H1 (cell line): ENCODE measurements at regions not wholly inside any gene's neighbourhood (a gene's known extent, or its start where the extent isn't known, plus 50 kb on each side); places are given as distances from the start of the nearest gene placed in this dataset.

Experiments used
- CTCF ChIA-PET: fragments of 300-600 bp; sonication (Branson Sonifier 250); formaldehyde crosslinking; loops from one replicate; lab custom pipeline; 2021; ENCODE audit not compliant: partially characterized antibody; lab: Charles Lee
- POLR2A ChIA-PET: fragments of 300-600 bp; sonication (Branson Sonifier 250); formaldehyde crosslinking; loops from one replicate; lab custom pipeline; 2021; ENCODE audit warnings: inconsistent platforms; ENCODE audit not compliant: partially characterized antibody; lab: Charles Lee
- DNase-seq, 2 experiments: peaks; one replicate each; pipeline versions ENCODE4 v3.0.0 to v3.0.0-alpha.2; 2010 to 2022; ENCODE audit warnings: low spot score in 2 of 2, low read depth in 1 of 2, mixed read lengths in 1 of 2
- FAIRE-seq: peaks from 2 replicates; lab custom pipeline; 2011; peaks lifted over from hg19 to GRCh38; lab: Jason Lieb, UNC
- H2AFZ ChIP-seq: 2 replicates; pipeline ENCODE4 v1.8.1; 2012; ENCODE audit warnings: low read length, inconsistent platforms
- H2AK5ac ChIP-seq: 2 replicates; pipeline ENCODE4 v1.6.1; 2013; ENCODE audit warnings: low read depth, low read length
- H2BK120ac ChIP-seq: replicated peaks from 2 replicates; pipeline ENCODE3; 2013; ENCODE audit warnings: low read depth, low read length, inconsistent platforms
- H2BK12ac ChIP-seq: 2 replicates; pipeline ENCODE4 v1.6.1; 2013; ENCODE audit warnings: low read depth, low read length
- H2BK15ac ChIP-seq: 2 replicates; pipeline ENCODE4 v1.6.1; 2013; ENCODE audit warnings: low read length
- H2BK20ac ChIP-seq: 2 replicates; pipeline ENCODE4 v1.6.1; 2013; ENCODE audit warnings: low read length
- H2BK5ac ChIP-seq: 2 replicates; pipeline ENCODE4 v1.6.1; 2013; ENCODE audit warnings: low read depth, low read length
- H3K14ac ChIP-seq: 2 replicates; pipeline ENCODE4 v1.6.1; 2013; ENCODE audit warnings: inconsistent platforms; ENCODE audit not compliant: insufficient read length
- H3K18ac ChIP-seq: 2 replicates; pipeline ENCODE4 v1.6.1; 2013; ENCODE audit warnings: low read length; ENCODE audit errors: extremely low read depth
- H3K23ac ChIP-seq: 2 replicates; pipeline ENCODE4 v1.6.1; 2013; ENCODE audit warnings: inconsistent platforms; ENCODE audit not compliant: insufficient read length
- H3K23me2 ChIP-seq: 2 replicates; pipeline ENCODE4 v1.6.1; 2013; ENCODE audit warnings: low read depth, low read length
- H3K27ac ChIP-seq: 2 replicates; pipeline ENCODE4 v1.6.1; 2011; ENCODE audit warnings: low read depth, low read length, inconsistent platforms
- H3K27me3 ChIP-seq, 4 experiments: replicated peaks in 1 of 4; 1 replicate in 1 of 4; 2 replicates in 3 of 4; pipeline versions ENCODE4 v1.6.1 to v1.8.1; 2011 to 2013; ENCODE audit warnings: low read length in 3 of 4, mild to moderate bottlenecking in 3 of 4, inconsistent platforms in 2 of 4, mixed read lengths in 2 of 4, moderate library complexity in 1 of 4; ENCODE audit not compliant: control insufficient read depth in 3 of 4, insufficient read depth in 3 of 4; ENCODE audit errors: extremely low read depth in 1 of 4
- H3K36me3 ChIP-seq, 4 experiments: 2 replicates each; pipeline versions ENCODE4 v1.6.1 to v1.8.1; 2011 to 2013; ENCODE audit warnings: mild to moderate bottlenecking in 4 of 4, low read length in 3 of 4, moderate library complexity in 2 of 4, control low read depth in 1 of 4, inconsistent platforms in 1 of 4; ENCODE audit not compliant: insufficient read depth in 4 of 4, control insufficient read depth in 2 of 4
- H3K4ac ChIP-seq: replicated peaks from 2 replicates; pipeline ENCODE3; 2013; ENCODE audit warnings: low read length, low read depth, mixed read lengths, inconsistent platforms; ENCODE audit not compliant: insufficient read length
- H3K4me1 ChIP-seq, 4 experiments: replicated peaks in 1 of 4; 1 replicate in 1 of 4; 2 replicates in 3 of 4; pipeline versions ENCODE4 v1.6.1 to v1.8.1; 2011 to 2013; ENCODE audit warnings: low read length in 3 of 4, inconsistent platforms in 2 of 4, mixed read lengths in 1 of 4; ENCODE audit not compliant: insufficient read depth in 4 of 4, control insufficient read depth in 3 of 4
- H3K4me2 ChIP-seq, 2 experiments: 2 replicates each; pipeline versions ENCODE4 v1.6.1 to v1.8.1; 2011 to 2013; ENCODE audit warnings: low read depth in 2 of 2, low read length in 2 of 2, control low read depth in 1 of 2, inconsistent platforms in 1 of 2, mild to moderate bottlenecking in 1 of 2; ENCODE audit not compliant: insufficient read depth in 1 of 2
- H3K4me3 ChIP-seq, 4 experiments: fragments of 200-600, 300-600 bp in 1 of 4; sonication (generic), shearing (Covaris generic), sonication (Bioruptor Twin) in 1 of 4; 2 replicates each; pipeline versions ENCODE4 v1.5.1 to v1.8.1; 2011 to 2016; ENCODE audit warnings: low read length in 4 of 4, low read depth in 3 of 4, control low read depth in 2 of 4, inconsistent platforms in 2 of 4, mild to moderate bottlenecking in 2 of 4, mixed read lengths in 1 of 4, moderate library complexity in 1 of 4; ENCODE audit not compliant: insufficient read depth in 2 of 4; ENCODE audit errors: extremely low read depth in 1 of 4
- H3K56ac ChIP-seq: replicated peaks from 2 replicates; pipeline ENCODE3; 2013; ENCODE audit warnings: low read depth, mild to moderate bottlenecking, mixed read lengths, low read length, inconsistent platforms; ENCODE audit not compliant: insufficient read length
- H3K79me1 ChIP-seq: 2 replicates; pipeline ENCODE4 v1.6.1; 2013; ENCODE audit warnings: low read depth, low read length, control low read depth
- H3K79me2 ChIP-seq, 2 experiments: 2 replicates each; pipeline versions ENCODE4 v1.6.1 to v1.8.1; 2012 to 2013; ENCODE audit warnings: low read length in 2 of 2, mild to moderate bottlenecking in 2 of 2, inconsistent platforms in 1 of 2; ENCODE audit not compliant: insufficient read depth in 2 of 2, control insufficient read depth in 1 of 2
- H3K9ac ChIP-seq, 4 experiments: replicated peaks in 1 of 4; 1 replicate in 1 of 4; 2 replicates in 3 of 4; pipeline versions ENCODE4 v1.6.1 to v1.8.1; 2011 to 2013; ENCODE audit warnings: low read depth in 3 of 4, low read length in 3 of 4, control low read depth in 2 of 4, mild to moderate bottlenecking in 2 of 4, moderate library complexity in 2 of 4, inconsistent platforms in 1 of 4; ENCODE audit errors: extremely low read depth in 1 of 4
- H3K9me3 ChIP-seq, 2 experiments: 2 replicates each; pipeline versions ENCODE4 v1.6.1 to v1.8.1; 2012 to 2013; ENCODE audit warnings: mild to moderate bottlenecking in 2 of 2, moderate library complexity in 2 of 2, control low read depth in 1 of 2, inconsistent platforms in 1 of 2, low read depth in 1 of 2, low read length in 1 of 2, mixed read lengths in 1 of 2; ENCODE audit not compliant: insufficient read depth in 2 of 2
- H4K20me1 ChIP-seq, 2 experiments: replicated peaks in 1 of 2; 2 replicates each; pipeline versions ENCODE3 to v1.8.1; 2011 to 2013; ENCODE audit warnings: inconsistent platforms in 2 of 2, low read length in 2 of 2, mild to moderate bottlenecking in 1 of 2; ENCODE audit not compliant: insufficient read depth in 2 of 2, control insufficient read depth in 1 of 2
- H4K5ac ChIP-seq: 2 replicates; pipeline ENCODE4 v1.6.1; 2013; ENCODE audit warnings: low read length, low read depth, mixed read lengths, inconsistent platforms; ENCODE audit not compliant: insufficient read length
- H4K8ac ChIP-seq: 2 replicates; pipeline ENCODE4 v1.8.0; 2013; ENCODE audit warnings: mild to moderate bottlenecking, moderate library complexity, low read length, inconsistent platforms; ENCODE audit not compliant: insufficient read depth; ENCODE audit errors: extremely low read depth
- H4K91ac ChIP-seq: replicated peaks from 2 replicates; pipeline ENCODE3; 2013; ENCODE audit warnings: low read length, mixed read lengths, inconsistent platforms; ENCODE audit not compliant: insufficient read length
- ATF2 ChIP-seq: IDR thresholded peaks from 2 replicates; pipeline ENCODE4 v1.6.1; 2012; ENCODE audit warnings: low read length, inconsistent platforms
- BCL11A ChIP-seq, 2 experiments: IDR thresholded peaks; one replicate each; pipeline ENCODE4 v1.6.1; 2011; ENCODE audit warnings: low read depth in 2 of 2, low read length in 2 of 2, mild to moderate bottlenecking in 2 of 2
- CBX5 ChIP-seq: fragments of 300-800, 300-1000 bp; sonication (generic); IDR thresholded peaks from 2 replicates; pipeline ENCODE4 v1.7.1; 2016; ENCODE audit warnings: antibody characterized with exemption, low read length, low read depth
- EZH2 ChIP-seq: fragments of 200-600 bp; sonication (generic); IDR thresholded peaks from 2 replicates; pipeline ENCODE4 v1.7.1; 2012; ENCODE audit warnings: low read depth, mild to moderate bottlenecking, moderate library complexity, low read length, inconsistent platforms; ENCODE audit not compliant: severe bottlenecking
- HDAC6 ChIP-seq: IDR thresholded peaks from one replicate; pipeline ENCODE4 v1.7.1; 2012; ENCODE audit warnings: low read depth, mild to moderate bottlenecking, inconsistent platforms, low read length, moderate library complexity
- JUND ChIP-seq: IDR thresholded peaks from 2 replicates; pipeline ENCODE4 v1.6.1; 2011; ENCODE audit warnings: mild to moderate bottlenecking, improper control_type of control experiment, low read length
- KDM1A ChIP-seq: fragments of 200-600, 300-600 bp; sonication (generic); IDR thresholded peaks from 2 replicates; pipeline ENCODE4 v1.7.1; 2016; ENCODE audit warnings: mild to moderate bottlenecking, low read length, borderline replicate concordance
- KDM4A ChIP-seq: IDR thresholded peaks from one replicate; pipeline ENCODE4 v1.7.1; 2012; ENCODE audit warnings: low read depth, mild to moderate bottlenecking, moderate library complexity, low read length, inconsistent platforms; ENCODE audit not compliant: severe bottlenecking
- RBBP5 ChIP-seq: IDR thresholded peaks from 2 replicates; pipeline ENCODE4 v1.7.1; 2012; ENCODE audit warnings: low read depth, mild to moderate bottlenecking, inconsistent platforms, low read length, moderate library complexity, borderline replicate concordance
- RXRA ChIP-seq: IDR thresholded peaks from 2 replicates; pipeline ENCODE4 v1.6.1; 2011; ENCODE audit warnings: low read depth, mild to moderate bottlenecking, low read length, moderate library complexity; ENCODE audit not compliant: insufficient read depth
- SIX5 ChIP-seq: IDR thresholded peaks from 2 replicates; pipeline ENCODE4 v1.6.1; 2011; ENCODE audit warnings: mild to moderate bottlenecking, low read depth, low read length
- USF2 ChIP-seq: IDR thresholded peaks from 2 replicates; pipeline ENCODE4 v1.6.1; 2011; ENCODE audit warnings: low read length, improper control_type of control experiment

- no peak for FAIRE-seq
- no peaks in the 10 kb centered on the region for H3K23me2 ChIP-seq
- TF ChIP-seq CBX5 (no peak), RXRA (no peak), KDM1A (no peak), KDM4A (no peak), USF2 (no peak), JUND (no peak), EZH2 (no peak), ATF2 (no peak), HDAC6 (no peak), SIX5 (no peak), BCL11A (IDR thresholded peaks at IDR 0.05; ENCODE audit: low read depth in 2 of 2, low read length in 2 of 2) (no peak), RBBP5 (no peak)
Observed at GRCh38 chr10:28179743-28180099, 123.1 kb downstream of the MPP7 start.

More at GRCh38 chr10:28179743-28180099, 123.1 kb downstream of the MPP7 start:
- no peaks in the 10 kb centered on the region for H3K27me3 ChIP-seq
- no peaks in the 10 kb centered on the region for H3K36me3 ChIP-seq
- H2BK15ac ChIP-seq: no peak overlapping the region
- H3K79me1 ChIP-seq: no peaks in the 10 kb centered on the region
- no peak overlapping the region for H2AFZ ChIP-seq
- no peaks in the 10 kb centered on the region for H3K9me3 ChIP-seq
- no peak overlapping the region for H2BK5ac ChIP-seq
- no peak overlapping the region for H3K23ac ChIP-seq
- no peaks in the 10 kb centered on the region for H3K79me2 ChIP-seq
- no peak for DNase-seq
- no peak overlapping the region for H3K56ac ChIP-seq
- H4K5ac ChIP-seq: no peak overlapping the region
- H3K27ac ChIP-seq: no peak overlapping the region
- no peak overlapping the region for H3K4ac ChIP-seq
- H4K20me1 ChIP-seq: no peaks in the 10 kb centered on the region
- no peak overlapping the region for H3K4me3 ChIP-seq
- ChIA-PET POLR2A (no interaction called here), CTCF (interaction anchor here (0.6 to 1.5 kb wide), 15 partner anchors 13 to 511 kb away, joined by 3 to 5 read pairs (median 4); no protein-coding TSS in a partner anchor)
- no peak overlapping the region for H2BK20ac ChIP-seq
- H3K18ac ChIP-seq: no peak overlapping the region
- no peak overlapping the region for H2AK5ac ChIP-seq
- no peaks in the 10 kb centered on the region for H3K4me1 ChIP-seq
- no peak overlapping the region for H2BK120ac ChIP-seq
- no peak overlapping the region for H2BK12ac ChIP-seq
- H3K9ac ChIP-seq: no peak overlapping the region
- no peak overlapping the region for H3K4me2 ChIP-seq
- H4K8ac ChIP-seq: no peak overlapping the region
- H3K14ac ChIP-seq: no peak overlapping the region
- no peak overlapping the region for H4K91ac ChIP-seq
